Thoracic aorta (tissue), 2 donors: ENCODE measurements at regions not wholly inside any gene's neighbourhood (a gene's known extent, or its start where the extent isn't known, plus 50 kb on each side); places are given as distances from the start of the nearest gene placed in this dataset.
A peak's percentile ranks its signal among the peaks of the same experiment; 100 is the strongest.

ENCODE experiments used
- ATAC-seq: fragments of 150-250 bp; one replicate; pipeline ENCODE4 v1.8.0; 2017; ENCODE audit warnings: low read depth; ENCODE audit not compliant: insufficient number of reproducible peaks, low FRiP score
- DNase-seq: peaks from one replicate; pipeline ENCODE4 v3.0.0-alpha.2; 2020; ENCODE audit warnings: low spot score
- H3K27ac ChIP-seq, 2 donors: fragments of 200-600 bp; sonication (generic); 1 replicate in 1 of 2; 2 replicates in 1 of 2; pipeline ENCODE4 v1.5.1; 2016; ENCODE audit warnings: mild to moderate bottlenecking in 2 of 2, moderate library complexity in 2 of 2
- H3K27me3 ChIP-seq: fragments of 200-600 bp; sonication (generic); replicated peaks from 2 replicates; pipeline ENCODE4 v1.6.0; 2016; ENCODE audit warnings: mild to moderate bottlenecking; ENCODE audit not compliant: insufficient read depth
- H3K36me3 ChIP-seq: fragments of 200-600 bp; sonication (generic); one replicate; pipeline ENCODE4 v1.5.1; 2016
- H3K4me1 ChIP-seq, 2 donors: fragments of 200-600 bp; sonication (generic); 1 replicate in 1 of 2; 2 replicates in 1 of 2; pipeline versions ENCODE4 v1.5.1 to v1.6.0; 2016; ENCODE audit warnings: low read depth in 2 of 2, mild to moderate bottlenecking in 1 of 2; ENCODE audit not compliant: control insufficient read depth in 1 of 2
- H3K4me3 ChIP-seq: fragments of 200-600 bp; sonication (generic); 2 replicates; pipeline ENCODE4 v1.5.1; 2016; ENCODE audit warnings: mild to moderate bottlenecking
- H3K9me3 ChIP-seq: fragments of 200-600 bp; sonication (generic); 2 replicates; pipeline ENCODE4 v1.5.1; 2016
- TF ChIP-seq, protein P1 (sequence below): fragments of 200-600 bp; sonication (generic); IDR thresholded peaks from one replicate; pipeline ENCODE4 v1.5.1; 2019; ENCODE audit warnings: antibody characterized with exemption

- Histone ChIP-seq H3K27me3 (no peaks in the 10 kb centered on the region), H3K9me3 (no peaks in the 10 kb centered on the region), H3K4me3 (peak overlapping the region; percentile 35), H3K27ac (no peak overlapping the region), H3K36me3 (no peaks in the 10 kb centered on the region), H3K4me1 (peaks cover 10 to 26% of the 10 kb centered on the region in 2 donors)
- TF ChIP-seq, protein P1, sequence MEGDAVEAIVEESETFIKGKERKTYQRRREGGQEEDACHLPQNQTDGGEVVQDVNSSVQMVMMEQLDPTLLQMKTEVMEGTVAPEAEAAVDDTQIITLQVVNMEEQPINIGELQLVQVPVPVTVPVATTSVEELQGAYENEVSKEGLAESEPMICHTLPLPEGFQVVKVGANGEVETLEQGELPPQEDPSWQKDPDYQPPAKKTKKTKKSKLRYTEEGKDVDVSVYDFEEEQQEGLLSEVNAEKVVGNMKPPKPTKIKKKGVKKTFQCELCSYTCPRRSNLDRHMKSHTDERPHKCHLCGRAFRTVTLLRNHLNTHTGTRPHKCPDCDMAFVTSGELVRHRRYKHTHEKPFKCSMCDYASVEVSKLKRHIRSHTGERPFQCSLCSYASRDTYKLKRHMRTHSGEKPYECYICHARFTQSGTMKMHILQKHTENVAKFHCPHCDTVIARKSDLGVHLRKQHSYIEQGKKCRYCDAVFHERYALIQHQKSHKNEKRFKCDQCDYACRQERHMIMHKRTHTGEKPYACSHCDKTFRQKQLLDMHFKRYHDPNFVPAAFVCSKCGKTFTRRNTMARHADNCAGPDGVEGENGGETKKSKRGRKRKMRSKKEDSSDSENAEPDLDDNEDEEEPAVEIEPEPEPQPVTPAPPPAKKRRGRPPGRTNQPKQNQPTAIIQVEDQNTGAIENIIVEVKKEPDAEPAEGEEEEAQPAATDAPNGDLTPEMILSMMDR = peak; percentile 77
- ATAC-seq (peak; percentile 26), DNase-seq (no peak)
Observed at GRCh38 chr2:203814661-203815540, 52.7 kb upstream of the CTLA4 start.

GRCh38 chr2:203815541-203815898 lies 52.1 kb upstream of the CTLA4 start:
- peak overlapping the region; percentile 35 for H3K4me3 ChIP-seq
- no peak for ATAC-seq

DNA sequence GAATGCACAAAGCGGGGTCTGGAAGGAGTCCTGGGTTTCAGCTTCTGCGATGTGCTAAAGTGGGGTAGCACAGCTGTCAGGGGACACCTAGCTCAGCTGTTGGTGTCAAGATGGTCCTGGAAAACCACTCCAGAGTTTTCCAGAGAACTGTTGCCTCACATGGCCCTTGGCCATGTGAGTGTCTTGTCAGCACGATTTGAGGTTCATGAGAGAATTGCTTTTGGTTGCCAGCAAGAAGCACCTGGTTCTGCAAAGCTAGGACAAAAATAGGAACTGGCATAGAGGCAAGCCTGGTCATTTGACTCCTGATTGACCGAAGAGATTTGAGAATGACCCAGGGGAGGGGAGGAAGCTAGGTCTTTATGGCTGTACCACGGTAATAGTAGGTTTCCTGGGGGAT lies 50.4 kb upstream of the CTLA4 start:
- no peaks in the 10 kb centered on the region for H3K9me3 ChIP-seq

More at GRCh38 chr2:203815541-203815898, 52.1 kb upstream of the CTLA4 start:
- Histone ChIP-seq H3K9me3 (no peaks in the 10 kb centered on the region), H3K27ac (peak overlapping the region in 1 of 2 donors; percentile 4), H3K4me1 (peaks cover 10 to 26% of the 10 kb centered on the region in 2 donors), H3K27me3 (no peaks in the 10 kb centered on the region), H3K36me3 (no peaks in the 10 kb centered on the region)
- TF ChIP-seq, protein P1 = no peak
- no peak for DNase-seq

More for the DNA sequence above, 50.4 kb upstream of the CTLA4 start:
- no peak overlapping the region for H3K4me3 ChIP-seq
- ATAC-seq = no peak
- no peaks in the 10 kb centered on the region for H3K36me3 ChIP-seq
- no peak for DNase-seq
- H3K4me1 ChIP-seq = peaks cover 10 to 15% of the 10 kb centered on the region in 2 donors
- TF ChIP-seq, protein P1 = no peak
- H3K27ac ChIP-seq = no peak overlapping the region
- no peaks in the 10 kb centered on the region for H3K27me3 ChIP-seq
